AG10803 (cell line): ENCODE measurements at regions not wholly inside any gene's neighbourhood (a gene's known extent, or its start where the extent isn't known, plus 50 kb on each side); places are given as distances from the start of the nearest gene placed in this dataset.
A peak's percentile ranks its signal among the peaks of the same experiment; 100 is the strongest.

Source experiments
- DNase-seq: peaks from one replicate; pipeline ENCODE4 v3.0.0; 2010; ENCODE audit warnings: low read depth
- H3K4me3 ChIP-seq: 2 replicates; pipeline ENCODE4 v1.5.1; 2011; ENCODE audit warnings: mild to moderate bottlenecking, low read length, control low read depth
- TF ChIP-seq, protein P1 (sequence below): conservative IDR thresholded peaks from 2 replicates; pipeline ENCODE4 v1.5.1; 2011; ENCODE audit warnings: mild to moderate bottlenecking, low read length, control low read depth, inconsistent platforms

DNA sequence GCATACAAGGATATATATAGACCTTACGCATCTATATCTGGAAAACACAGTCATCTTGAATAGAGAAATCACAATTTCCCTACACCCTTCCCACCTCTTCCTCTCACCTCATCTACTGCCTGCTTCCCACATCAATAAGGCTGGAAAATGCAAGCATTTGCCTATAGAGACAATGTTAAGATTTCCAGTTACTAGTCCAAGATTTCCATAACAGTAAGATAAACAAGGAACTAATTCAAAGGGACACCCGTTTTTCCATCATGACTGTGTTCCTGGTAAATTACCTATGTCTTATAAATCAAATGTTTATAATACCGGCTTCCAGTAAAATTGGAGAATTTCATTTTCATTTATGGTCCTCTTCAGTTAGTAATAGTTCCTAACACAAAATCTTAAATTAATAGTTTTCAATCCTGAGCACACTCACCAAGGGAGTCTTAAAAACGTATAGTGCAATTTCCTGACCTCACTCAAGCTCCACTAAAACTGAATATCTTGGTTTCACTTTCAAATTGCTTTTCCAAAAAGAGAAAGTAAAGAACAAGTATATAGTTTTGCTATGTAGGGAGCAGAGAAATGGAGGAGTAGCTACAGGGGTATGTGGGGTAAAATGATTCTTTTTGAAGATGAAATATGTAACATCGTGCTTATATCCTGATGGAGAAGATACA, 398.7 kb downstream of the PLPP3 start:
- TF ChIP-seq, protein P1, sequence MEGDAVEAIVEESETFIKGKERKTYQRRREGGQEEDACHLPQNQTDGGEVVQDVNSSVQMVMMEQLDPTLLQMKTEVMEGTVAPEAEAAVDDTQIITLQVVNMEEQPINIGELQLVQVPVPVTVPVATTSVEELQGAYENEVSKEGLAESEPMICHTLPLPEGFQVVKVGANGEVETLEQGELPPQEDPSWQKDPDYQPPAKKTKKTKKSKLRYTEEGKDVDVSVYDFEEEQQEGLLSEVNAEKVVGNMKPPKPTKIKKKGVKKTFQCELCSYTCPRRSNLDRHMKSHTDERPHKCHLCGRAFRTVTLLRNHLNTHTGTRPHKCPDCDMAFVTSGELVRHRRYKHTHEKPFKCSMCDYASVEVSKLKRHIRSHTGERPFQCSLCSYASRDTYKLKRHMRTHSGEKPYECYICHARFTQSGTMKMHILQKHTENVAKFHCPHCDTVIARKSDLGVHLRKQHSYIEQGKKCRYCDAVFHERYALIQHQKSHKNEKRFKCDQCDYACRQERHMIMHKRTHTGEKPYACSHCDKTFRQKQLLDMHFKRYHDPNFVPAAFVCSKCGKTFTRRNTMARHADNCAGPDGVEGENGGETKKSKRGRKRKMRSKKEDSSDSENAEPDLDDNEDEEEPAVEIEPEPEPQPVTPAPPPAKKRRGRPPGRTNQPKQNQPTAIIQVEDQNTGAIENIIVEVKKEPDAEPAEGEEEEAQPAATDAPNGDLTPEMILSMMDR = no peak
- peak; percentile 26 for DNase-seq
- H3K4me3 ChIP-seq = peak overlapping the region; percentile 16

DNA sequence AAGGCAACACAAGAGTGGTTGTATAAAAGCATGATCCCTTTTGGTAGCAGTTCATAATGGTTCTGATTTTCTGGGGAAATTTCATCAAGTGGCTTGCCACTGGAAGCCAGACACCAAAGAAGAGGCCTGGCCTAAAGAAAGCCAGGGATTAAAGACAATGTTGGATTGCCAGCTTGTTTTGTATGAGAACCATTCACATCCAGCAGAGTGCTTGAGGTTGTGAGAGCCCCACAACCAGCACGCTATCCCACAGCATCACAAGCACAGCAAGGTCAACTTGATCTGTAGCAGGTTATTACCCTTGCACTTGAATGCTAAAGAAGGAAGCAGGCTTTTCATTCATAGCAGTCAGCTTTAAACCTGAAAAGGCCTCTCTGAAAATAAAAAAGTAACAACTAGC, 399.8 kb downstream of the PLPP3 start:
- TF ChIP-seq, protein P1 = no peak
- no peak for DNase-seq
- H3K4me3 ChIP-seq = no peak overlapping the region

DNA sequence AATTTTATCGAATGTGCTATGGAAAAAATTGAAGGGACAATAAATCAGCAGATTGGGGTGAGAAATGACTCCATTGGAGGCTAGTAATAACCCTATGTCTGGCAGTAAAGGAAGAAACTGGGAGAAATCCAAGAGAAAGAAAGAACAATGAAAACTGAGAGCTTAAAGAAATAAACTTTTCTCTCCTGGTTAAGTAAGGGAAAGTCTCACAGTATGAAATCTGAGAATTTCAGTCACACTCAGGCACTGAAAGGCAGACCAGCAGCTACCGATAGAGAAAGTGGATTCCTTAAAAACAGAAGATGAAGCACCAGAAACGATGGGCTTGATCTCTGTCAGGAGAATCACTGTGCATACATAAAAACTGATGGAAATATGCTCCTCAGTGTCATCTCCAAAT, 404.2 kb downstream of the PLPP3 start:
- H3K4me3 ChIP-seq = no peak overlapping the region
- DNase-seq = no peak
- TF ChIP-seq, protein P1 = no peak

DNA sequence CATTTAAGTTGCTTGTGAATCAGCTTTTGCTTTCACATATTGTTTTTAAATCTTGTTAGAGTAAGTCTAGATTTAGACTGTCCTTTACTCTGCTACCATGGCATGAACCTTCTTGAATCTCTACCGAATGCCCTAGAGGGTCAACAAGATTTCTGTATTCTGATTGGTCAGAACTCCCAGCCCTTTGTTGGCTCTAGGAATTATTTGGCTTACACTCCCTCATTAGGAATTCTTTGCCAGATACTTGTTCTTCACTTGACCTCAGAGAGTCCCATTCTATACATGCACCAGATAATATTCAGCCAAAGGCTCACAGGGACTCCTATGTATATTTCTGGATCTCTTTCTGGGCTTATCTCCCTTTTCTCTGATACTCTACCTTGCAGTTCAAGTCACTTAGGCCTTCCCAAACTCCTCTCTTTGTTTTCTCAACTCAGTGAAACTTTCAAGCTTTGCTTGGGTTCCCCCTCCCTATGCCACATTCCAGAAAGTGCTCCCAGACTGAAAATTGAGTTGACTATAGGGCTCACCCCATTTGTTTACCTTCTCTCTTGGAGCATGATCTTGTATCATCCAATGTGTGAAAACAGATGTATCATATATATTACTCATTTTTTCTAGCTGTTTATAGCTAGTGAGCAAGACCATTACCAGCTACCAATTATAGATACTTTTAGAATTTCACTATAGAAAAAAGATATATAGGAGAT, 405.0 kb downstream of the PLPP3 start:
- no peak for DNase-seq
- TF ChIP-seq, protein P1 = no peak
- no peak overlapping the region for H3K4me3 ChIP-seq

DNA sequence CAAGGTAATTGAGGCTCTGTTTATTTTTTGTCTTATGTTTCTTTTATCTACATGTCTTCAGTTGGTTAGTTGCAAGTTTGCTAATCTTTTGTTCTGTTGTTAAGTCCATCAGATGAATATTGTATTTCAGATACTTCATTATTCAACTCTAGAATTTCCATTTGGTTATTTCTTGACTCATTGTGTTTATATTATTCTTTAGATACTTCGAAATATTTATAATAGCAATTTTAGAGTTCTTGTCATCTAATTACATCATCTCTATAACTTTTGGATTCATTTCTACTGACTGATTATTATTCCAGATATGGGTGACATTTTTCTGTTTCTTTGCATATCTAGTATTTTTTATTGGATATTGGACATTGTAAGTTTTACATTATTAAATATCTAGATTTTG, 405.6 kb downstream of the PLPP3 start:
- TF ChIP-seq, protein P1 = no peak
- DNase-seq = no peak
- no peak overlapping the region for H3K4me3 ChIP-seq

DNA sequence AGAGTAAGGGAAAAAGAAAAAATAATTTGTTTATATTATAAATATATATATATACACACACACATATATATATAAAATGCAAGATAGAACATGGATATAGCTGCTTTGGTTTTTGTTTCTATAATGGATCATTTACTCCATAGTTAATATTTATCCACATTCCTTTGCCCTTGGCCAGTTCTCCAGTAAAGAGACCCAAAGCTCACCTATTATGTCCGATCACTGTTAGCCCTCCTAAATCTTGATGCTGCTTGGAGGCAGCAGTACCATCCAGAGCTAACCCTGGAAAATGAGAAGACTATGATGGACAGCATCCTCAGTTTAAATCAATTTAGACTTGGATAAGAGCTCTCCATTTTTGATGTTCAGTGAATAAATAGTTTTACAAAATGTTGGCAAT, 407.7 kb downstream of the PLPP3 start:
- H3K4me3 ChIP-seq = no peak overlapping the region
- TF ChIP-seq, protein P1 = no peak
- no peak for DNase-seq

DNA sequence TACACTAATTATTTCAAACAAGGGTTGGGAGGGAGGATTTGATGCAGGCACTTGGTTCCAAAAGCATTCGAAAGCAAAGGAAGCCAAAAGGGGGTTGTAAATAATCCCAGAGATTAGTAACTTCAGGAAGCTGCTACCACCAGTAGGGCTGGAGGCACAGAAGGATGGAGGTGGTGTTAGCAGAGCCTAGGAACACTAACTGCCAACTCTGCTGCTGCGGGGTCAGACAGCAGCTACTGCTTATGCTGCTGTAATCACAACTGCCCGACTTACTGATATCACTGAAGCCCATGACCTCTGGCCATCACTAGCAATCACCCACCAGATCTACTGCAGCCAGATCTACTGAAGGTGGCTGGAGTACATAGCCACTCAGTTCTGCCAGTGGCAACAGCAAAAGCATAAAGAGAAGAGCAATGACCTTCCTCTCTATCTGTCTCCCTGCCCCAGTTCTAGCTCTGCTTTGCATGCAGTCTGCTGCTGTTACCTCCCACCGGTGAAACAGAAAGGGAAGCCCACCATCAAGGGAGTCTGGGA, 408.5 kb downstream of the PLPP3 start:
- no peak for DNase-seq
- TF ChIP-seq, protein P1 = no peak
- H3K4me3 ChIP-seq = no peak overlapping the region
